ENCODE measurements at regions not wholly inside any gene's neighbourhood (a gene's known extent, or its start where the extent isn't known, plus 50 kb on each side); places are given as distances from the start of the nearest gene placed in this dataset.

DNA sequence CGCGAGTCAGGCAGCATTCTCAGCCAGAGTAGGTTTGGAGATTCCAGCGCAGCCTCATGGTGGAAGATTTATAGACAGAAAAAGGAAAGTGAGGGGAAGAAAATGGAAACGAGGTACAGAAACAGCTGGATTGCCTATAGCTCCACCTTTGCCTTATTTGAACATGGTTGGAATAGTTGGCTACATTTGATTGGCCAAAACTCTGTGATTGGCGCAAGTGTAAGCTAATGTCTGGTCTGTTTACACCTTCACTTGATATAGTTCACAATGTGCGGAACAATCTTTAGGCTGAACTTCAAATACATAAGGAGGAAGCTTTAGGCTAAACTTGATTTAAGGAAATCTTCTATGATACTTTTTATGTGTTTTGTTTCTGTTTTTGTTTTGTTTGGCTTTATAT, 1191.9 kb downstream of the NSUN3 start:
- Histone ChIP-seq H3K4me1 (no peaks in the 10 kb centered on the region), H3K27ac (no peak overlapping the region), H3K27me3 (no peaks in the 10 kb centered on the region), H3K4me3 (no peak overlapping the region), H3K36me3 (replicated peaks in 1 of 2; ENCODE audit: insufficient read depth in 1 of 2, low read depth in 2 of 2) (no peaks in the 10 kb centered on the region), H3K9me3 (no peaks in the 10 kb centered on the region)
- TF ChIP-seq, protein P1, sequence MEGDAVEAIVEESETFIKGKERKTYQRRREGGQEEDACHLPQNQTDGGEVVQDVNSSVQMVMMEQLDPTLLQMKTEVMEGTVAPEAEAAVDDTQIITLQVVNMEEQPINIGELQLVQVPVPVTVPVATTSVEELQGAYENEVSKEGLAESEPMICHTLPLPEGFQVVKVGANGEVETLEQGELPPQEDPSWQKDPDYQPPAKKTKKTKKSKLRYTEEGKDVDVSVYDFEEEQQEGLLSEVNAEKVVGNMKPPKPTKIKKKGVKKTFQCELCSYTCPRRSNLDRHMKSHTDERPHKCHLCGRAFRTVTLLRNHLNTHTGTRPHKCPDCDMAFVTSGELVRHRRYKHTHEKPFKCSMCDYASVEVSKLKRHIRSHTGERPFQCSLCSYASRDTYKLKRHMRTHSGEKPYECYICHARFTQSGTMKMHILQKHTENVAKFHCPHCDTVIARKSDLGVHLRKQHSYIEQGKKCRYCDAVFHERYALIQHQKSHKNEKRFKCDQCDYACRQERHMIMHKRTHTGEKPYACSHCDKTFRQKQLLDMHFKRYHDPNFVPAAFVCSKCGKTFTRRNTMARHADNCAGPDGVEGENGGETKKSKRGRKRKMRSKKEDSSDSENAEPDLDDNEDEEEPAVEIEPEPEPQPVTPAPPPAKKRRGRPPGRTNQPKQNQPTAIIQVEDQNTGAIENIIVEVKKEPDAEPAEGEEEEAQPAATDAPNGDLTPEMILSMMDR (IDR thresholded peaks at IDR 0.05) = no peak
- no peak for TF ChIP-seq POLR2A (IDR thresholded peaks at IDR 0.05)
- intact Hi-C loops (cut with DNase I) = no loop called here
- ATAC-seq = no peak
- WGBS, 2 donors = 79 to 84% methylated on average over 6 of the region's 6 CpGs
- no peak for DNase-seq

DNA sequence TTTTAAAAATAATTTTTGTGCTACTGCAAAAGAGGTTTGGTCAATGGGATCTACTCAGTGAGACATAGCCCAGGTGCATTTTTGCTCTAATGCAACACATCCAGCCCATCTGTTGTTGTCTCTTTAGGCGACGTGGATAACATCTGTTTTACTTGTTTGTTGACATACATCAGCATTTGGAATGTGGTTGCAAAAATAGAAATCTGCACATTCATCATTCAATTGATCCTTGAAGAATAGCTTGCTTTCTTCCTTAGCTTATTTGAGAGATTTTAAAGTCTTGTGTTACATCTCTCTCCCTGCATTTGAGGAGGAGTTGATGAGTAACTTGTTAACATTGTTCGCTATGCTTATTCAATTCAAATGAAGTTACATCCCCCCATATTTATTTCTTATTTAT, 1202.3 kb downstream of the NSUN3 start:
- ATAC-seq (no peak), DNase-seq (no peak)
- Histone ChIP-seq H3K36me3 (replicated peaks in 1 of 2; ENCODE audit: insufficient read depth in 1 of 2, low read depth in 2 of 2) (no peaks in the 10 kb centered on the region), H3K4me3 (no peak overlapping the region), H3K4me1 (no peaks in the 10 kb centered on the region), H3K9me3 (no peaks in the 10 kb centered on the region), H3K27me3 (no peaks in the 10 kb centered on the region), H3K27ac (no peak overlapping the region)
- intact Hi-C loops (cut with DNase I) = no loop called here
- 48 to 58% methylated on average over 3 of the region's 3 CpGs for WGBS, 2 donors
- TF ChIP-seq, protein P1 (IDR thresholded peaks at IDR 0.05) = no peak
- TF ChIP-seq POLR2A (IDR thresholded peaks at IDR 0.05) = no peak

DNA sequence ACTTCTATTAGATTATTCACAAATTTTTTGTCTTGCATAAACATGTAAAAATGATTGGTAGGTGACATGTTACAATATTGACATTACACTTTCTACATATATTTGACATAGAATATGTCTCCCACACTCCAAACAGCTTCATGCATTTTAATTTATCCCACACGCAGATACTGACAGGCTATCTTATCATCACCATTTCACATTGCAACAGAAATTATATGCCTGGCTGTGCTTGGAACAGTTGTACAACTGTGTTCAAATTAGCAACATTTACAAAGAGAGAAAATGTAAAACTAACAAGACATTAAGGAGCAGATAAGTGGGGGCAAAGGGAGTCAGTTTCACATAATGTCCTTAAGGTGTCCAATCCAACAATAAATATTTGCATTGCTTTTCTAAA, 1208.5 kb downstream of the NSUN3 start:
- no peaks in the 10 kb centered on the region for H3K36me3 ChIP-seq (replicated peaks in 1 of 2; ENCODE audit: insufficient read depth in 1 of 2, low read depth in 2 of 2)
- H3K27ac ChIP-seq = no peak overlapping the region
- TF ChIP-seq, protein P1 (IDR thresholded peaks at IDR 0.05) = no peak
- TF ChIP-seq POLR2A (IDR thresholded peaks at IDR 0.05) = no peak
- 21 to 30% methylated on average over 1 of the region's 1 CpG for WGBS, 2 donors
- DNase-seq = no peak
- ATAC-seq = no peak
- no peaks in the 10 kb centered on the region for H3K9me3 ChIP-seq
- no peak overlapping the region for H3K4me3 ChIP-seq
- H3K27me3 ChIP-seq = peaks cover 0 to under 1% of the 10 kb centered on the region in 2 donors
- intact Hi-C loops (cut with DNase I) = no loop called here
- no peaks in the 10 kb centered on the region for H3K4me1 ChIP-seq

DNA sequence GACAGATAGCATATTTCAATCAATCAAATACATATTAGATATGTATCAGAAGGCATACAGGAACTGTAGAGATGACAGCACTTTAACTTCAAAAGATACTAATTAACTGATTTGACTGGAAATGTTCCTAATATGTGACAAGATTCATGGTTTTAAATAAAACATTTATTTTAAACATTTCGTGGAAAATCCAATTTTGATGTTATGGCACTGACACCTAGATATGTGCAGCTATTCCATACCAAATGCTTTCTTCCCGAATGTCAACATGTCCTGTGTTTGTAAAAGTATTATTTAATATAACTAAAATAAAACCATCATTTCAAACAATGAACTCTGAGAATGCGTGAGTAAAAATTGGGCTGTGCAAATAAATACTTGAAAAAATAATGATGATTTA, 1209.3 kb downstream of the NSUN3 start:
- WGBS, 2 donors = 62 to 72% methylated on average over 3 of the region's 3 CpGs
- H3K36me3 ChIP-seq (replicated peaks in 1 of 2; ENCODE audit: insufficient read depth in 1 of 2, low read depth in 2 of 2) = no peaks in the 10 kb centered on the region
- no peaks in the 10 kb centered on the region for H3K4me1 ChIP-seq
- no peak for DNase-seq
- intact Hi-C loops (cut with DNase I) = no loop called here
- no peaks in the 10 kb centered on the region for H3K9me3 ChIP-seq
- H3K27me3 ChIP-seq = peaks cover 0 to 4% of the 10 kb centered on the region in 2 donors
- no peak for ATAC-seq
- no peak for TF ChIP-seq POLR2A (IDR thresholded peaks at IDR 0.05)
- TF ChIP-seq, protein P1 (IDR thresholded peaks at IDR 0.05) = no peak
- no peak overlapping the region for H3K4me3 ChIP-seq
- H3K27ac ChIP-seq = no peak overlapping the region

DNA sequence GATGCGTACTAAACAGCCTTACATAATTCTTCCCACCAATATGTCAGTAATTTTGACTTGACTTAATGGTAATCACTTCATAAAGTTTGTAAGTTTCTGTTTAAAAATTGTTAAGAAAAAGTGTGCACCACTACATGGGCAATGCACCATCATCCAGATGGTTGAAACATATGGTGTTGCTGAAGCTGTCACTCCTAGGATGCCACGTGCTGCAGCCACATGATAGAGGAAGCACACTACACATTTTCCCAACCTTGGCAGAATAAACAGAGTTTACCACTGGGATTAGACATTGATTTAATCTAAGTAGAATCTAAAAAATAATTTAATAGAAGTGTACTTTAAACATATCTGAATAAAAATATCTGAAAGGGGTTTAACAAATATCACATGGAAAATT, 1209.9 kb downstream of the NSUN3 start:
- no peaks in the 10 kb centered on the region for H3K4me1 ChIP-seq
- H3K9me3 ChIP-seq = no peaks in the 10 kb centered on the region
- TF ChIP-seq, protein P1 (IDR thresholded peaks at IDR 0.05) = no peak
- no peak for TF ChIP-seq POLR2A (IDR thresholded peaks at IDR 0.05)
- no peak overlapping the region for H3K4me3 ChIP-seq
- WGBS, 2 donors = 84 to 85% methylated on average over 2 of the region's 2 CpGs
- DNase-seq (no peak), ATAC-seq (no peak)
- intact Hi-C loops (cut with DNase I) = no loop called here
- peaks cover 0 to 4% of the 10 kb centered on the region in 2 donors for H3K27me3 ChIP-seq
- no peaks in the 10 kb centered on the region for H3K36me3 ChIP-seq (replicated peaks in 1 of 2; ENCODE audit: insufficient read depth in 1 of 2, low read depth in 2 of 2)
- no peak overlapping the region for H3K27ac ChIP-seq

Data from body of pancreas (tissue), 4 donors.